Brain microvascular endothelial cell (primary cell): ENCODE measurements at regions not wholly inside any gene's neighbourhood (a gene's known extent, or its start where the extent isn't known, plus 50 kb on each side); places are given as distances from the start of the nearest gene placed in this dataset.

Experiments used
- DNase-seq: peaks from one replicate; pipeline ENCODE4 v3.0.0-alpha.2; 2020
- H3K27ac ChIP-seq: fragments of 250-450 bp; sonication (Bioruptor Pico); 2 replicates; pipeline ENCODE4 v1.5.1; 2020; ENCODE audit warnings: mild to moderate bottlenecking, moderate library complexity
- H3K27me3 ChIP-seq: fragments of 250-450 bp; sonication (Bioruptor Pico); replicated peaks from 2 replicates; pipeline ENCODE4 v1.5.1; 2020; ENCODE audit warnings: mild to moderate bottlenecking
- H3K36me3 ChIP-seq: fragments of 250-450 bp; sonication (Bioruptor Pico); replicated peaks from 2 replicates; pipeline ENCODE4 v1.5.1; 2020; ENCODE audit warnings: mild to moderate bottlenecking
- H3K4me3 ChIP-seq: 2 replicates; pipeline ENCODE4 v1.5.1; 2011; ENCODE audit warnings: low read depth, mild to moderate bottlenecking, control low read depth, low read length, moderate library complexity
- CTCF ChIP-seq: IDR thresholded peaks from 2 replicates; pipeline ENCODE4 v1.5.1; 2011; ENCODE audit warnings: low read depth, mild to moderate bottlenecking, moderate library complexity, low read length, control low read depth, inconsistent platforms; ENCODE audit errors: missing control alignments
- in situ Hi-C: cut with HindIII; loops from 2 replicates; pipeline ENCODE4 v1.10.0; 2017; ENCODE audit warnings: low sequenced_read_pairs, low pct_ligation_motif_present

GRCh38 chr2:228838819-228839218, 432.3 kb downstream of the PID1 start:
- Histone ChIP-seq H3K36me3 (no peaks in the 10 kb centered on the region), H3K27ac (no peak overlapping the region), H3K27me3 (no peaks in the 10 kb centered on the region), H3K4me3 (no peak overlapping the region)
- DNase-seq = no peak
- in situ Hi-C loops = no loop called here
- TF ChIP-seq CTCF = no peak

DNA sequence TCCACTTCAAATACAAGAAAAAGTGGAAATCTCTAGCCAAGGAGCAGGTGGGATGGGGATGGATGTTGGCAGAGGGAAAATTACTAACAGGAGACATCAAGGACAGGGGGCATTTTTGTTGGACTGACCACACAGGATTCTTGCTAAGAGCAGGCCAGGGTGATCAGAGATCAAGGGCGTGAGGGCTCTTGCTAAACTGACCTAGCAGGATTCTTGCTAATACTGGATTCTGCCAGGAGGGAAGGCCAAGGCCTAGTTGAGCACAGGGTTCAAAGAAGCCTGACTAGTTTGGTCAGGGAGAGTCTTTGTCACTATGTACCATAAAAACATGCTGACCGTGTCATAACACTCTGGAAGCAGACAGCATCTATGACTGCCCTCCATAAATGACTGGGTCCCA, 442.7 kb downstream of the PID1 start:
- in situ Hi-C loops = no loop called here
- no peak for TF ChIP-seq CTCF
- no peak for DNase-seq
- Histone ChIP-seq H3K27ac (no peak overlapping the region), H3K36me3 (no peaks in the 10 kb centered on the region), H3K27me3 (no peaks in the 10 kb centered on the region), H3K4me3 (no peak overlapping the region)

- Histone ChIP-seq H3K4me3 (no peak overlapping the region), H3K36me3 (no peaks in the 10 kb centered on the region)
- no peak for DNase-seq
Measured at GRCh38 chr2:228827056-228827700, 443.9 kb downstream of the PID1 start.

GRCh38 chr2:228819701-228820100, 451.4 kb downstream of the PID1 start:
- DNase-seq = no peak
- in situ Hi-C loops = no loop called here

More at GRCh38 chr2:228827056-228827700, 443.9 kb downstream of the PID1 start:
- in situ Hi-C loops = no loop called here
- no peak for TF ChIP-seq CTCF
- Histone ChIP-seq H3K27me3 (no peaks in the 10 kb centered on the region), H3K27ac (no peak overlapping the region)

GRCh38 chr2:228802181-228803071, 468.7 kb downstream of the PID1 start:
- no peak overlapping the region for H3K27ac ChIP-seq
- in situ Hi-C loops = no loop called here
- no peak for TF ChIP-seq CTCF

More at GRCh38 chr2:228819701-228820100, 451.4 kb downstream of the PID1 start:
- Histone ChIP-seq H3K4me3 (no peak overlapping the region), H3K27me3 (no peaks in the 10 kb centered on the region), H3K27ac (no peak overlapping the region), H3K36me3 (no peaks in the 10 kb centered on the region)
- TF ChIP-seq CTCF = no peak

More at GRCh38 chr2:228802181-228803071, 468.7 kb downstream of the PID1 start:
- H3K27me3 ChIP-seq = no peaks in the 10 kb centered on the region
- H3K4me3 ChIP-seq = no peak overlapping the region
- H3K36me3 ChIP-seq = no peaks in the 10 kb centered on the region
- DNase-seq = no peak
